HUES48 (cell line): ENCODE measurements at regions not wholly inside any gene's neighbourhood (a gene's known extent, or its start where the extent isn't known, plus 50 kb on each side); places are given as distances from the start of the nearest gene placed in this dataset.
A peak's percentile ranks its signal among the peaks of the same experiment; 100 is the strongest.

Source experiments
- H3K27ac ChIP-seq: one replicate; pipeline ENCODE4 v1.7.0; 2013; ENCODE audit warnings: low read depth, low read length, inconsistent platforms
- H3K27me3 ChIP-seq: 2 replicates; pipeline ENCODE4 v1.6.1; 2013; ENCODE audit warnings: mild to moderate bottlenecking, low read length; ENCODE audit not compliant: control insufficient read depth, insufficient read depth
- H3K36me3 ChIP-seq: 2 replicates; pipeline ENCODE4 v1.6.1; 2013; ENCODE audit warnings: low read length; ENCODE audit not compliant: control insufficient read depth, insufficient read depth
- H3K4me1 ChIP-seq: 2 replicates; pipeline ENCODE4 v1.6.1; 2013; ENCODE audit warnings: mild to moderate bottlenecking, low read length; ENCODE audit not compliant: control insufficient read depth, insufficient read depth
- H3K4me3 ChIP-seq: 2 replicates; pipeline ENCODE4 v1.5.1; 2013; ENCODE audit warnings: mild to moderate bottlenecking, low read depth, low read length
- H3K9ac ChIP-seq: 2 replicates; pipeline ENCODE4 v1.6.1; 2013; ENCODE audit warnings: mild to moderate bottlenecking, low read depth, low read length, moderate library complexity
- H3K9me3 ChIP-seq: 2 replicates; pipeline ENCODE4 v1.6.1; 2013; ENCODE audit warnings: low read length; ENCODE audit not compliant: control insufficient read depth, insufficient read depth

- Histone ChIP-seq H3K27ac (no peak overlapping the region), H3K9me3 (no peaks in the 10 kb centered on the region), H3K4me1 (peaks cover 13% of the 10 kb centered on the region), H3K9ac (no peak overlapping the region), H3K4me3 (peak overlapping the region; percentile 77), H3K36me3 (no peaks in the 10 kb centered on the region), H3K27me3 (peaks cover 88% of the 10 kb centered on the region)
Observed at GRCh38 chr12:114479831-114480230, 73.9 kb upstream of the TBX5 start.

GRCh38 chr12:114478865-114479264 lies 72.9 kb upstream of the TBX5 start:
- no peak overlapping the region for H3K4me3 ChIP-seq
- no peak overlapping the region for H3K27ac ChIP-seq
- no peaks in the 10 kb centered on the region for H3K9me3 ChIP-seq
- peaks cover 87% of the 10 kb centered on the region for H3K27me3 ChIP-seq
- no peaks in the 10 kb centered on the region for H3K36me3 ChIP-seq
- no peak overlapping the region for H3K9ac ChIP-seq
- H3K4me1 ChIP-seq = peaks cover 13% of the 10 kb centered on the region

- Histone ChIP-seq H3K4me1 (peaks cover 13% of the 10 kb centered on the region), H3K27me3 (peaks cover 82% of the 10 kb centered on the region), H3K36me3 (no peaks in the 10 kb centered on the region), H3K9me3 (no peaks in the 10 kb centered on the region), H3K9ac (no peak overlapping the region), H3K4me3 (no peak overlapping the region), H3K27ac (no peak overlapping the region)
Observed at GRCh38 chr12:114477989-114478395, 72.0 kb upstream of the TBX5 start.

- Histone ChIP-seq H3K36me3 (no peaks in the 10 kb centered on the region), H3K27me3 (peaks cover 73% of the 10 kb centered on the region), H3K9me3 (no peaks in the 10 kb centered on the region), H3K4me1 (peaks cover 11% of the 10 kb centered on the region), H3K27ac (no peak overlapping the region), H3K9ac (no peak overlapping the region), H3K4me3 (no peak overlapping the region)
Observed at GRCh38 chr12:114476159-114476558, 70.2 kb upstream of the TBX5 start.

GRCh38 chr12:114473717-114474116 lies 67.8 kb upstream of the TBX5 start:
- H3K9me3 ChIP-seq = no peaks in the 10 kb centered on the region
- peaks cover 49% of the 10 kb centered on the region for H3K27me3 ChIP-seq
- no peak overlapping the region for H3K27ac ChIP-seq
- no peaks in the 10 kb centered on the region for H3K36me3 ChIP-seq
- H3K4me3 ChIP-seq = no peak overlapping the region
- H3K4me1 ChIP-seq = no peaks in the 10 kb centered on the region
- H3K9ac ChIP-seq = no peak overlapping the region

GRCh38 chr12:114473018-114473417 lies 67.1 kb upstream of the TBX5 start:
- Histone ChIP-seq H3K27me3 (peaks cover 42% of the 10 kb centered on the region), H3K36me3 (no peaks in the 10 kb centered on the region), H3K4me1 (no peaks in the 10 kb centered on the region), H3K27ac (no peak overlapping the region), H3K9ac (no peak overlapping the region), H3K9me3 (no peaks in the 10 kb centered on the region), H3K4me3 (no peak overlapping the region)

GRCh38 chr12:114457620-114458019 lies 51.7 kb upstream of the TBX5 start:
- Histone ChIP-seq H3K36me3 (no peaks in the 10 kb centered on the region), H3K9me3 (no peaks in the 10 kb centered on the region), H3K4me3 (no peak overlapping the region), H3K27me3 (peaks cover 55% of the 10 kb centered on the region), H3K27ac (no peak overlapping the region), H3K9ac (no peak overlapping the region), H3K4me1 (no peaks in the 10 kb centered on the region)
